BJ (cell line): ENCODE measurements at regions not wholly inside any gene's neighbourhood (a gene's known extent, or its start where the extent isn't known, plus 50 kb on each side); places are given as distances from the start of the nearest gene placed in this dataset.

ENCODE experiments used
- CTCF ChIA-PET: fragments of 350-600 bp; formaldehyde crosslinking; extraction: SDS; loops from one replicate; lab custom pipeline; 2021; ENCODE audit warnings: antibody characterized with exemption, inconsistent platforms; lab: Yijun Ruan, JAX
- POLR2A ChIA-PET: fragments of 300-600 bp; sonication (Branson Sonifier 250); formaldehyde crosslinking; extraction: SDS; loops from one replicate; lab custom pipeline; 2021; ENCODE audit warnings: antibody characterized with exemption; lab: Charles Lee
- DNase-seq: peaks from one replicate; pipeline ENCODE4 v3.0.0-alpha.2; 2011; ENCODE audit warnings: low read depth
- H3K27me3 ChIP-seq: 2 replicates; pipeline ENCODE4 v1.6.0; 2011; ENCODE audit warnings: low read length; ENCODE audit not compliant: control insufficient read depth, insufficient read depth
- H3K36me3 ChIP-seq: 2 replicates; pipeline ENCODE4 v1.5.1; 2011; ENCODE audit warnings: low read length; ENCODE audit not compliant: control insufficient read depth, insufficient read depth
- H3K4me3 ChIP-seq: 2 replicates; pipeline ENCODE4 v1.5.1; 2011; ENCODE audit warnings: low read depth, mild to moderate bottlenecking, control low read depth, low read length
- CTCF ChIP-seq: IDR thresholded peaks from 2 replicates; pipeline ENCODE4 v1.5.1; 2011; ENCODE audit warnings: low read depth, mild to moderate bottlenecking, control low read depth, inconsistent platforms, low read length, moderate library complexity; ENCODE audit not compliant: insufficient read depth

- Histone ChIP-seq H3K27me3 (no peaks in the 10 kb centered on the region), H3K4me3 (no peak overlapping the region), H3K36me3 (no peaks in the 10 kb centered on the region)
- ChIA-PET POLR2A (no interaction called here), CTCF (no interaction called here)
- no peak for TF ChIP-seq CTCF
- no peak for DNase-seq
These were observed 1556.6 kb upstream of the TMEFF2 start for GRCh38 chr2:193751299-193751698.

GRCh38 chr2:193749485-193749884, 1554.8 kb upstream of the TMEFF2 start:
- CTCF ChIA-PET, result no interaction called here
- Histone ChIP-seq H3K27me3 (no peaks in the 10 kb centered on the region), H3K36me3 (no peaks in the 10 kb centered on the region), H3K4me3 (no peak overlapping the region)
- DNase-seq, result no peak
- TF ChIP-seq CTCF, result no peak
- POLR2A ChIA-PET, result no interaction called here

GRCh38 chr2:193743089-193743488, 1548.4 kb upstream of the TMEFF2 start:
- ChIA-PET CTCF (no interaction called here), POLR2A (no interaction called here)
- TF ChIP-seq CTCF, result no peak
- H3K27me3 ChIP-seq, result no peaks in the 10 kb centered on the region
- no peaks in the 10 kb centered on the region for H3K36me3 ChIP-seq
- H3K4me3 ChIP-seq, result no peak overlapping the region
- no peak for DNase-seq

- no peaks in the 10 kb centered on the region for H3K36me3 ChIP-seq
- no peak for TF ChIP-seq CTCF
- DNase-seq, result no peak
- no peaks in the 10 kb centered on the region for H3K27me3 ChIP-seq
- POLR2A ChIA-PET, result no interaction called here
- H3K4me3 ChIP-seq, result no peak overlapping the region
- CTCF ChIA-PET, result no interaction called here
These were observed 1544.2 kb upstream of the TMEFF2 start for GRCh38 chr2:193738892-193739291.

GRCh38 chr2:193712912-193713311, 1518.2 kb upstream of the TMEFF2 start:
- DNase-seq, result no peak
- Histone ChIP-seq H3K4me3 (no peak overlapping the region), H3K27me3 (no peaks in the 10 kb centered on the region), H3K36me3 (no peaks in the 10 kb centered on the region)
- ChIA-PET CTCF (no interaction called here), POLR2A (no interaction called here)
- TF ChIP-seq CTCF, result no peak
